ENCODE measurements at regions not wholly inside any gene's neighbourhood (a gene's known extent, or its start where the extent isn't known, plus 50 kb on each side); places are given as distances from the start of the nearest gene placed in this dataset.
"Not testable (repeated sequence)": the region's sequence is repeated elsewhere in the genome, so short reads cannot be mapped to it uniquely, and the experiment has no call there.

GRCh38 chr3:171983685-171984084 lies 55.7 kb upstream of the FNDC3B start:
- DNase-seq = not testable (repeated sequence)

- DNase-seq = peak in 1 of 2 donors; percentile 29
Measured at GRCh38 chr3:171984883-171985282, 54.5 kb upstream of the FNDC3B start.

GRCh38 chr3:171986176-171986575 lies 53.2 kb upstream of the FNDC3B start:
- DNase-seq = no peak

- no peak for DNase-seq
Measured at GRCh38 chr3:171986757-171987518, 52.4 kb upstream of the FNDC3B start.
